IMR-90 (cell line): ENCODE measurements at regions not wholly inside any gene's neighbourhood (a gene's known extent, or its start where the extent isn't known, plus 50 kb on each side); places are given as distances from the start of the nearest gene placed in this dataset.

Experiments
- ATAC-seq: fragments of 200-7000 bp; cut with Tn5 transposase; 2 replicates; pipeline ENCODE4 v1.9.1; 2020; ENCODE audit warnings: low read depth, mild to moderate bottlenecking, moderate library complexity
- BruUV-seq: library from RNA; stranded (reverse); fragments of 400-500 nt; replicated peaks from 2 replicates; lab custom pipeline; 2021; lab: Mats Ljungman, UMichigan
- CTCF ChIA-PET: fragments of 300-600 bp; formaldehyde crosslinking; extraction: SDS; loops from one replicate; lab custom pipeline; 2021; ENCODE audit warnings: antibody characterized with exemption; lab: Yijun Ruan, JAX
- POLR2A ChIA-PET: fragments of 300-600 bp; sonication (Branson Sonifier 250); formaldehyde crosslinking; loops from one replicate; lab custom pipeline; 2022; ENCODE audit warnings: antibody characterized with exemption; ENCODE audit not compliant: unreplicated experiment; lab: Charles Lee
- DNase-seq: peaks from one replicate; pipeline ENCODE4 v3.0.0; 2013
- H2AFZ ChIP-seq: replicated peaks from 2 replicates; pipeline ENCODE3; 2013; ENCODE audit warnings: low read length, mild to moderate bottlenecking; ENCODE audit not compliant: poor library complexity
- H2AK5ac ChIP-seq: 2 replicates; pipeline ENCODE4 v1.6.1; 2013; ENCODE audit warnings: low read depth, low read length, inconsistent platforms
- H2AK9ac ChIP-seq: replicated peaks from 2 replicates; pipeline ENCODE3; 2013; ENCODE audit warnings: mild to moderate bottlenecking, low read depth, low read length, moderate library complexity; ENCODE audit not compliant: poor library complexity
- H2BK120ac ChIP-seq: 2 replicates; pipeline ENCODE4 v1.6.1; 2013; ENCODE audit warnings: low read depth, low read length, inconsistent platforms
- H2BK15ac ChIP-seq: 3 replicates; pipeline ENCODE4 v1.6.1; 2013; ENCODE audit warnings: low read depth, low read length, inconsistent platforms
- H2BK20ac ChIP-seq: 2 replicates; pipeline ENCODE4 v1.6.1; 2013; ENCODE audit warnings: low read depth, mild to moderate bottlenecking, inconsistent platforms, low read length, moderate library complexity
- H2BK5ac ChIP-seq: 2 replicates; pipeline ENCODE4 v1.6.1; 2013; ENCODE audit warnings: mild to moderate bottlenecking, low read depth, low read length, inconsistent platforms; ENCODE audit not compliant: poor library complexity, severe bottlenecking
- H3K14ac ChIP-seq: replicated peaks from 2 replicates; pipeline ENCODE4 v1.6.1; 2013; ENCODE audit warnings: low read depth, low read length, inconsistent platforms
- H3K18ac ChIP-seq: 2 replicates; pipeline ENCODE4 v1.6.1; 2013; ENCODE audit warnings: low read depth, low read length, control low read depth
- H3K23ac ChIP-seq: 2 replicates; pipeline ENCODE4 v1.6.1; 2013; ENCODE audit warnings: low read depth, low read length, inconsistent platforms
- H3K27ac ChIP-seq: 2 replicates; pipeline ENCODE4 v1.5.1; 2013; ENCODE audit warnings: mild to moderate bottlenecking, control low read depth, low read length; ENCODE audit not compliant: insufficient read depth
- H3K27me3 ChIP-seq: 2 replicates; pipeline ENCODE4 v1.6.1; 2013; ENCODE audit warnings: low read length; ENCODE audit not compliant: control insufficient read depth, insufficient read depth
- H3K36me3 ChIP-seq: 2 replicates; pipeline ENCODE4 v1.6.1; 2013; ENCODE audit warnings: low read length, mixed read lengths; ENCODE audit not compliant: control insufficient read depth, insufficient read depth
- H3K4ac ChIP-seq: 2 replicates; pipeline ENCODE4 v1.6.1; 2013; ENCODE audit warnings: low read depth, low read length, inconsistent platforms
- H3K4me1 ChIP-seq: 2 replicates; pipeline ENCODE4 v1.6.1; 2013; ENCODE audit warnings: low read length, mixed read lengths; ENCODE audit not compliant: control insufficient read depth, insufficient read depth
- H3K4me2 ChIP-seq: 2 replicates; pipeline ENCODE4 v1.6.1; 2013; ENCODE audit warnings: low read depth, mild to moderate bottlenecking, control low read depth, low read length, moderate library complexity
- H3K4me3 ChIP-seq: 2 replicates; pipeline ENCODE4 v1.5.1; 2013; ENCODE audit warnings: low read depth, mild to moderate bottlenecking, control low read depth, low read length, moderate library complexity; ENCODE audit not compliant: insufficient read depth
- H3K56ac ChIP-seq: 2 replicates; pipeline ENCODE4 v1.6.1; 2013; ENCODE audit warnings: low read length, inconsistent platforms; ENCODE audit not compliant: insufficient read depth; ENCODE audit errors: extremely low read depth
- H3K79me1 ChIP-seq, 2 experiments: 2 replicates each; pipeline ENCODE4 v1.6.1; 2013; ENCODE audit warnings: low read length in 2 of 2, inconsistent platforms in 1 of 2, low read depth in 1 of 2
- H3K9ac ChIP-seq: 2 replicates; pipeline ENCODE4 v1.6.1; 2013; ENCODE audit warnings: low read depth, low read length, control low read depth
- H3K9me1 ChIP-seq: 2 replicates; pipeline ENCODE4 v1.6.1; 2013; ENCODE audit warnings: low read length, inconsistent platforms; ENCODE audit not compliant: insufficient read depth
- H3K9me3 ChIP-seq: 2 replicates; pipeline ENCODE4 v1.6.1; 2013; ENCODE audit warnings: low read length; ENCODE audit not compliant: control insufficient read depth, insufficient read depth
- H4K20me1 ChIP-seq: 2 replicates; pipeline ENCODE4 v1.6.1; 2013; ENCODE audit warnings: low read length, inconsistent platforms; ENCODE audit not compliant: insufficient read depth
- H4K5ac ChIP-seq: 2 replicates; pipeline ENCODE4 v1.6.1; 2013; ENCODE audit warnings: mild to moderate bottlenecking, low read depth, low read length, control low read depth
- H4K8ac ChIP-seq, 2 experiments: 2 replicates each; pipeline ENCODE4 v1.6.1; 2013; ENCODE audit warnings: low read depth in 2 of 2, low read length in 2 of 2, control low read depth in 1 of 2, inconsistent platforms in 1 of 2
- H4K91ac ChIP-seq: 2 replicates; pipeline ENCODE4 v1.6.1; 2013; ENCODE audit warnings: low read depth, low read length, inconsistent platforms; ENCODE audit not compliant: insufficient read depth
- BHLHE40 ChIP-seq: fragments of 150-350 bp; IDR thresholded peaks from 2 replicates; pipeline ENCODE4 v1.6.1; 2016; ENCODE audit warnings: mild to moderate bottlenecking, low read depth, low read length
- CHD1 ChIP-seq: IDR thresholded peaks from 2 replicates; pipeline ENCODE4 v1.6.1; 2012; ENCODE audit warnings: low read depth, low read length, improper control_type of control experiment
- CTCF ChIP-seq: conservative IDR thresholded peaks from 2 replicates; pipeline ENCODE4 v1.5.1; 2012; ENCODE audit warnings: mild to moderate bottlenecking, low read depth, low read length, improper control_type of control experiment
- MXI1 ChIP-seq: IDR thresholded peaks from 2 replicates; pipeline ENCODE4 v1.6.1; 2012; ENCODE audit warnings: low read depth, mild to moderate bottlenecking, low read length, moderate library complexity, borderline replicate concordance
- RAD21 ChIP-seq: IDR thresholded peaks from 2 replicates; pipeline ENCODE4 v1.6.1; 2012; ENCODE audit warnings: low read length, improper control_type of control experiment
- WGBS, 2 experiments: methylation state at CpG; one replicate each; pipeline versions ENCODE4 v1.1.5 to v1.1.7; 2013; ENCODE audit warnings: missing lambda C conversion rate in 2 of 2; ENCODE audit not compliant: insufficient read length in 1 of 2; ENCODE audit errors: extremely low coverage in 2 of 2; 5-methylcytosine and 5-hydroxymethylcytosine counted together
- dilution Hi-C: fragments of 300-500 bp; cut with HindIII; formaldehyde crosslinking; loops from one replicate; pipeline ENCODE4 v1.14.3; 2018; ENCODE audit warnings: low sequenced_read_pairs; ENCODE audit not compliant: unreplicated experiment
- in situ Hi-C: fragments of 300-500 bp; cut with MboI; formaldehyde crosslinking; loops from 3 replicates; pipeline ENCODE4 v1.14.3; 2019; ENCODE audit warnings: low sequenced_read_pairs, inconsistent platforms, mixed read lengths
- intact Hi-C: fragments of 100-400 bp; cut with micrococcal nuclease; formaldehyde crosslinking; loops from 2 replicates; pipeline ENCODE4 v1.10.0; 2022

DNA sequence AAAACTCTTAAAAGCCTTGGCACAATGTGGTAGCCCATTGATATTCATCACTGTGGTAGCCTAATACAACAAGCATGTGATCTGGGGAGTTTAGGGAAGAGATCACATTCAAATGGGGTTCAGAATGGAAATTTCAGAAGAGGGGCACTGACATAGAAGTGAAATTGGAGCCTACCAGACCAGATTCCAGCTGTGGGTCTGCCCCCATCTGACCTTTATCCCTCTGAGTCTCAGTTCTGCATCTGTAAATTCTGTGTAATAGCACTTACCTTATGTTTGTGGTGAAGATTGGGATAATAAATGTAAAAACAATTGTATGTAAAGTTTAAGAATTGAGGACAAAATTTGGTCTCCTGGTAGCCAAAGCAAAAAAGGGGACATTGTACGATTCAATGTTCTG lies 320.4 kb upstream of the BOD1L1 start:
- WGBS, 2 experiments: no CpG with 5 or more reads among the region's 1 CpG
- Histone ChIP-seq H3K27me3 (no peaks in the 10 kb centered on the region), H3K4me3 (no peak overlapping the region), H3K56ac (no peak overlapping the region), H3K4me2 (no peak overlapping the region), H4K91ac (no peak overlapping the region), H2BK15ac (no peak overlapping the region), H3K79me1 (no peaks in the 10 kb centered on the region), H3K4ac (no peak overlapping the region), H3K14ac (no peak overlapping the region), H3K9me3 (no peaks in the 10 kb centered on the region), H3K36me3 (no peaks in the 10 kb centered on the region), H3K9me1 (no peaks in the 10 kb centered on the region), H3K23ac (no peak overlapping the region), H2BK20ac (no peak overlapping the region), H2AK5ac (no peak overlapping the region), H4K5ac (no peak overlapping the region), H3K27ac (no peak overlapping the region), H2BK5ac (no peak overlapping the region), H4K8ac (no peak overlapping the region), H4K20me1 (no peaks in the 10 kb centered on the region), H3K9ac (no peak overlapping the region), H3K18ac (no peak overlapping the region), H2AFZ (no peak overlapping the region), H2AK9ac (no peak overlapping the region), H3K4me1 (no peaks in the 10 kb centered on the region), H2BK120ac (no peak overlapping the region)
- DNase-seq (no peak), ATAC-seq (no peak)
- intact Hi-C loops: no loop called here
- CTCF ChIA-PET: no interaction called here
- POLR2A ChIA-PET: no interaction called here
- dilution Hi-C loops: no loop called here
- in situ Hi-C loops: no loop called here
- BruUV-seq: no TSS peak
- TF ChIP-seq RAD21 (no peak), CTCF (no peak), BHLHE40 (no peak), CHD1 (no peak), MXI1 (no peak)
